HG03439 (cell line): ENCODE measurements at regions not wholly inside any gene's neighbourhood (a gene's known extent, or its start where the extent isn't known, plus 50 kb on each side); places are given as distances from the start of the nearest gene placed in this dataset.
A peak's percentile ranks its signal among the peaks of the same experiment; 100 is the strongest.
"Not testable (repeated sequence)": the region's sequence is repeated elsewhere in the genome, so short reads cannot be mapped to it uniquely, and the experiment has no call there.

ENCODE experiments used
- ATAC-seq: cut with Tn5 transposase; IDR thresholded peaks from one replicate; pipeline ENCODE4 v1.9.1; 2021; ENCODE audit warnings: mild to moderate bottlenecking, moderate library complexity; ENCODE audit not compliant: unreplicated experiment

- no peak for ATAC-seq
Observed at GRCh38 chr21:14903172-14903865, 161.5 kb downstream of the NRIP1 start.

GRCh38 chr21:14901482-14901958, 163.3 kb downstream of the NRIP1 start:
- no peak for ATAC-seq

DNA sequence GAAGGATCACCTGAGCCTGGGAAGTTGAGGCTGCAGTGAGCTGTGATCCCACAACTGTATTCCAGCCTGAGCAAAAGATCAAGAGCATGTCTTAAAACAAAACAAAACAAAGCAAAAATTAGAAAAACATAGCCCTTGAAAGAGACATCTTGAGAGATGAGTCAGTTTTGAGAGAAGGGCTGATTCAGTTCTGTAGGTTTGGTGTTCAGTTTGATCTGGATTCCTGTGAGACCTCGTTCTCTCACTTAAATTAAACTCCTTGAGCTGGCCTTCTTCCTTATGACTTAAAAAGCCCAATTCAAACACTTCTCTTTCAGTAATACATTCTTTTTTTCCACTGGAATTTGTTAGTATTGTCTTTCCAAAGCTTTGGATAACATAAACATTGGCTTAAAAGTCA, 164.2 kb downstream of the NRIP1 start:
- no peak for ATAC-seq

DNA sequence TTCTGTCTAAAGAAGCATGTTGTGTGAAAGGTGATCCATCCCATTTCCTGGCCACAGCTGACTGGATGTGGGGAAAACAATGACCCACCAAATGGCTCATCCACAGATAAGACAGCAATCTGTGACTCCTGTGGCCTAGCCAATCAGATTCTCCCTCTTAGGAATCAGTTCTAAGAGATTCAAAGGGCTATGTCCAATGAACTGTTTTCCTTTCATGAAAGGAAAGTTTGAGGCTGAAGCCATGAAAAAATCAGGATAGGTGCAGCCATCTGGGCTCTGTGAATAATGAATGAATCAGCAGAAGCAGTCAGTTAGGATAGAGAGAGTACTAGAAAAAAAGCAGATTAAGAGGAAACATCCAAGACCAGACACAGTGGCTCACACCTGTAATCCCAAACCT, 164.7 kb downstream of the NRIP1 start:
- ATAC-seq: no peak

GRCh38 chr21:14895792-14896191, 169.0 kb downstream of the NRIP1 start:
- ATAC-seq: no peak

GRCh38 chr21:14890141-14890540, 174.7 kb downstream of the NRIP1 start:
- ATAC-seq: no peak

DNA sequence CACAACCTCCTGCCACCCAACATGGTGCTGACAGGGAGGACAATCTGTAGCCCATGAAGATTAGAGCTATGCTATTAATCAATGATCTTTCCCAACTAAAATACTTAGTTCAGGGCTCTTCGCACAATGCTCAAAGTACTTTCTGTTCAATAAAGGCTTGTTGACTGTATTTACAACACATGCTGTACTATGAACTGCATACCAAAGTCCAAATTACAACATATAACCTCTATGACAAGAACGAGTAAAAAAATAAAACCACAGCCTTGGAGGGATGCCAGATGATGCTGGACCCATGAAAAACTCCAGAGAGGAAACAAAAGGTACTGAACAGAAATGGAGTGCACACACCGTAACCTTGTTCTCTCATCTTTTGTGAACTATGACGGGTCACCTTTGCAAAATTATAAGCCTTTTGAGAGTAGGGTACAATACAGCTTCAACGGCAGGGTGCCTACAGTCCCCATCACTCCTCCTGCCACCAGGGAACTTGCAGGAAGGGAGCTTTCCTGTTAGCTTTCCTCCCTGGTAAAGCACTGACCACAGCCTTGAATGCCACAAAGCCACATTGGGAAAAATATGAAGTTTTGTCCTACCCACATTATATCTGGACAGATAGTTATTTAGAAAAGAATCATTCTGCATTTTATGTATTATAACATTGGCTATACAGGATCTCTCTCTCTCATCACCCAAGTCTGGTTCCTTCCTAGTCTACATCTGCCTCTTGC, 175.6 kb downstream of the NRIP1 start:
- no peak for ATAC-seq

GRCh38 chr21:14888202-14888601, 176.6 kb downstream of the NRIP1 start:
- ATAC-seq: no peak

GRCh38 chr21:14886001-14886400, 178.8 kb downstream of the NRIP1 start:
- no peak for ATAC-seq

- ATAC-seq: no peak
Observed at GRCh38 chr21:14883351-14883750, 181.4 kb downstream of the NRIP1 start.

- ATAC-seq: not testable (repeated sequence)
Observed at GRCh38 chr21:14882545-14882944, 182.3 kb downstream of the NRIP1 start.

DNA sequence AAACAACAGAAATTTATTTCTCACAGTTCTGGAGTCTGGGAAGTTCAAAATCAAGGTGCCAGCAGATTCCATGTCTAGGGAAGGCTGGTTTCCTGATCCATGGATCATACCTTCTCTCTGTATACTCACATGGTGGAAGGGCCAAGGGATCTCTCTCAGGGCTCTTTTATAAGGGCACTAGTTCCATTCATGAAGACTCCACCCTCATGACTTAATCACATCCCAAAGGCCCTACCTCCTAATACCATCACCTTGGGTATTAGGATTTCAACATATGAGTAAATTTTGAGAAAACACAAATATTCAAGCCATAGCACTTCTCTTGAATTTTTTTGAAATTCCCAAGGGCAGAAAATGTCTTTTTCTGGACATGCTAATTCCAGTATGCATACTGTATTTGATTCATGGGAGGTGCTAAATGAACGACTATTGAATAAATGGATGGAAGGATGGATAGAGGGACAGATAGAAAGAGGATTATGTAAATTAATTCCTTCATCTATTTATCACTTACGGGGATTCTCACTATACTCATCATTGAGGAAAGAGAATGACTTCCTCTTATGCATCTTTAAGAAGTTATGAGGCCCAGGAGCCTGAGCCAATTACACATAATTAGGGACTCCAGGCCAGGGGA, 182.8 kb downstream of the NRIP1 start:
- ATAC-seq: no peak

GRCh38 chr21:14880922-14881321, 183.9 kb downstream of the NRIP1 start:
- no peak for ATAC-seq

DNA sequence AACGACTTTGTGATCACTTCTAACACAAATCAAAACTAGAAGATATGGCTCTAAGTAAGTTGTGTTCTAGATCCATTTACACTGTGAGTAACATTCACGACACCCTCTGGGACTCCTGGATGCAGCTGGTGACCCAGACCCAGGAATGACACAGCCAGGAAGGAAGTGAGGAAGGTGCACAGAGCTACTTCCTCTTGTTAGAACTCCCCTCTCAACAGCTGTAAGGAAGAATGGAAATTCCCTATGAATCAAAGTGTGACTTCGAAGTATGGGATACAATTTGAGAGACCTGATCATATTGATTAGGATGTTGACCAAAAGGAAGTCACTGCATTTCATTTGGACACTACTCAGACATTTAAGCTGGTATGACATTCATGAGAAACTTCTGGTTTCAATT, 185.3 kb downstream of the NRIP1 start:
- ATAC-seq: no peak

DNA sequence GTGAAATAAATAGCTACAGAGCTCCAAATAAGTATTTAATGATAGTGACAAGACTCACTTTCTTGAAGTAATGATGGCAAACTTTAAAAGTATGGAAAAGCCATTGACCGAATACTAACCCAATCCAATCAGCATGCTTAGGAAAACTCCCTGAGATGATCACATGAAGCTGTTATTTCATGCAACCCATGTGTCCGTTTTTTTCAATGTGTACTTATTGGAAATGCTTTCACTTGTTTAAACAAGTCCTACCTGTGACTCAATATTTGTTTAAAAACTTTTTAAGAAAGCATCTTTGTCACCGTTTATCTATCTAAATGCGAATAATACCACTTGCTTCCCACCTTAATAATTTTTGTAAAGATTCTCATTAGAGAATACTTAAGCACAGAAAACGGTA, 185.8 kb downstream of the NRIP1 start:
- no peak for ATAC-seq

DNA sequence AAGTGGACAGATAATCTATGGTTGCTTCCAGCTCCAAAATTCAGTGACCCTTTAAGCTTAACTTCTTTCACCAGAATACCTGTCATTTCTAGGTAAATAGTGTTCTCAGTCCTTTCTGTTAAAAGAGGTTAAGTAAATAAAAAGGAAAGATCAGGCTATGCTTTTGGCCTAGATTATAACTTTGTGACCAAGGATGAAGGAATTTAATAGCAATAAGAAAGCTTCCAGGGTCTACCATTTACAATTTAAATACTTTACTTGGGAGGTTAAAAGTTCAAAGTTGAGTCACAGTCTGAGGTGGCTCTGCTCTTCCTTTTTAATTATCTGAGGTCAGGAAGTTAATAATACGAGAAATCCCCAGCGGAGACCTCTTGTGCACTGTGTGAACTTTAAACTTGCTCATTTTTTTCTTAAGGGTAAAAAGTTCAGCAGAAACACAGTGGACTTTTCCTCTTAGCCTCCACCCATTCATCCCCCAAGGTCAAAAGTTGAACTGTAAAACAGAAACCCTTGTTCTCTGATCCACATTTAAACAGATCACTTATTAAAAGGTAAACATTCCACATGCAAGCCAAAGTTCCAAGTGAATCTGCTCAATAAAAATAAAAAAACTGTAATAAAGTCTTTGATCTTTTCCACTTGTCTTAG, 187.1 kb downstream of the NRIP1 start:
- no peak for ATAC-seq

GRCh38 chr21:14876524-14876840, 188.3 kb downstream of the NRIP1 start:
- no peak for ATAC-seq

GRCh38 chr21:14875704-14876523, 188.9 kb downstream of the NRIP1 start:
- peak; percentile 65 for ATAC-seq

DNA sequence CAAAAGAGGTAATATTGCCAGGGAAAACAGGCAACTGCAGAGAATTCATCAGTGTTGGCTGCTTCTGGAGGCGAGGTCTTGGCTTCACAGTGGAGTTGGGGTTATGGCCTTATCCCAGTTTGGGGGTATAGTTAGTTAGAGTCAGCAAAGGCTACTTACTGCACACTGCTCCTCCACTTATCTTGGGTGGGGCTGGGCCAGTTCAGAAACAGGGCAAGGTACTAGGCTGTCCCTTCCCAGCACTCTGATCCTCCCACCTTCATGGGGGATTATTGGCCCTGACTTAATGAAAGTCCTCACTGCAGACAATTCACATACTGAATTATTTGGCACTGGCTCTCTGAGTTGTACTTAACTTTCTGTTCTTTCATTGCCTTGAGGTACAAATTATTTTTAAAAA, 189.6 kb downstream of the NRIP1 start:
- ATAC-seq: no peak

- no peak for ATAC-seq
Observed at GRCh38 chr21:14874379-14874778, 190.4 kb downstream of the NRIP1 start.

DNA sequence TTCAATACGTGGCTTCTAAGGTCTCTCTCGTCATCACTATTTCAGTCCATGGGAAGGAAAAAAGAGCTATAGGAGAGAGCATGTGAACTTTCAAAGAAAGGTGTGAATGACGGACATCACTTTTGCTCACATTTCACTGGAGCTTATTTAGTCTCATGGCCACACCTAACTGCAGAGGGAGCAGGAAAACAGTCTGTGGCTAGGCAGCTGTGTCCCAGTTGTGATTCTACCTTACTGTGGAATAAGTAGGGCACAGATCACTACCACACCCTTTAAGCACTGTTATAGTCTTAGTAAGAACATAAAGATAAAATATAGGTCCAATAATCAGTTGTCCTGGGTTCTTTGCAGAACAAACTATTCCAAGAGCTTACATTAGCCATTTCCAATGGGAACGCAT, 192.9 kb downstream of the NRIP1 start:
- ATAC-seq: no peak
